Stromal cell of bone marrow (primary cell): ENCODE measurements at regions not wholly inside any gene's neighbourhood (a gene's known extent, or its start where the extent isn't known, plus 50 kb on each side); places are given as distances from the start of the nearest gene placed in this dataset.

Experiments
- DNase-seq: peaks from one replicate; pipeline ENCODE4 v3.0.0-alpha.2; 2012; ENCODE audit warnings: low read depth

GRCh38 chr10:120641695-120642094 lies 184.7 kb downstream of the PLPP4 start:
- no peak for DNase-seq

- no peak for DNase-seq
Measured at GRCh38 chr10:120643351-120643750, 186.3 kb downstream of the PLPP4 start.

DNA sequence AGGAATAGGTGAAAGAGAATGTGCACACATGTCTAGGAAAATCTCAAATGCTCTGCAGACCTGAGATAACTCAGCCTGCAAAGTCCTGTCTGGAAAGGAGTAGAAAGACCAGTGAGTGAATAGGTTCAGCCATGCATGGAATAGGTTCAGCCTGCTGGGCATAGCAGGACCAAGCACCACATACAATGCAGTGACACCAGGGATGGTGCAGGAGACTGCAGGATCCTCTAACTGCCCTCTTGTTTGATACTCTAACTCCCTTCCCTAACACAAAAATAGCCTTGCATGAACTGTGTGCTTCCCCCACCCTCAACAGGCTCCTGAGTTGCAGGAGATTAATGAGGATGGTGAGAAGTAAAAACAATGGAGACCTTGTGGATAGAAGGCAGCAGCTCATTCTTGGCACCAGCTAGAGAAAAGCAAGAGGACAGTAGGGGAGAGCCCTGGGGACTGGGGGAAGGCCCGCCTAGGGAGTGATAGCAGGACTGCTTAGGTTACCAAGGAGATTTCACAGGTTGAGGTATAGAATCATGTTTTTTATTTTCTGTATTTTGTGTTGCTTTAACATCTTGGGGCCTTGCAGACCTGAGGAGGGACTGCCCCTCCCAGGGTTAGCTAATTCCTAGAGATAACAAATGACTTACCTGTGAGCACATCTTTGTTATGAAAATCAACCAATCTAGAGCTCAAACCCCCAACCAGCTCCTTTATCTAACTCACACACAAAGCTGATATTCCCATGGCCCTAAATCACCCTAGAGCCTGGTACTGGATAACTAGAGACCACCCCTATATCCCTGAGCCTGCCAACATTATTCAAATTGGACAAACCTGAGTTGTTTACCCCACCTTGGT lies 187.8 kb downstream of the PLPP4 start:
- no peak for DNase-seq

GRCh38 chr10:120646159-120646732 lies 189.2 kb downstream of the PLPP4 start:
- DNase-seq: no peak

DNA sequence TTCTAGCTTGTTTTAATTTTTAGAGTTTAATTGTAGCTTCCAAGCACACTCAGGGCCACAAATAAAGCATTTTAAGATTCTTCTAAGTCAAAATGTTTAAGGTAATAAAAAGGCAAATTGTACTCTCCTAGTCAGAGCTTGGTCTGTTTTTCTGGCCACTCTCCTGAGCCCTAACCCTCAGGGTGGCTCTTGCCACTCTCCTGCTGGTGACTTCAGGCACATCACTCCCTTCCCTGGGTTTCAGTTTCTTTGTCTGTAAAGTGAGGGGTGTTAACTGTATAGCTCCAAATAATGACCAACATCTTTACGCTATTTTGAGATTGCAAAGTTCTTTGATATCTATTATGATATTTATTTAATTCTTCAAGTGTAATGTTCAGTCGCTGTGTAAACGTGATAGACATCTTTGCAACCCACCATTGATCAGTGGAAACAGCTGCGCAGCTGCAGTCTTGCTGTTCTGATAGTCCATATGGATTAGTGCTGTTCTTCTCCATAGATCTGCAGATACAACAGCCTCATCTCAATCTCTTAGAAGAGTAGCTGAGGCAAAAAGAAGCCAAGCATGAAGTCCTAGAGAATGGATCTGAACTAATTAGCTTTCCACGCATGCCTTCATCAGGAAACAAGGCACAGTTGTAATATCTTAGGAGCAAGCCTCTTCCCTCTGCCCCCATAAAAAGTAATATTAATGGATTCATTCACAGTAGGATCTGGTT lies 189.9 kb downstream of the PLPP4 start:
- no peak for DNase-seq

- no peak for DNase-seq
Measured at GRCh38 chr10:120650705-120651399, 193.8 kb downstream of the PLPP4 start.

DNA sequence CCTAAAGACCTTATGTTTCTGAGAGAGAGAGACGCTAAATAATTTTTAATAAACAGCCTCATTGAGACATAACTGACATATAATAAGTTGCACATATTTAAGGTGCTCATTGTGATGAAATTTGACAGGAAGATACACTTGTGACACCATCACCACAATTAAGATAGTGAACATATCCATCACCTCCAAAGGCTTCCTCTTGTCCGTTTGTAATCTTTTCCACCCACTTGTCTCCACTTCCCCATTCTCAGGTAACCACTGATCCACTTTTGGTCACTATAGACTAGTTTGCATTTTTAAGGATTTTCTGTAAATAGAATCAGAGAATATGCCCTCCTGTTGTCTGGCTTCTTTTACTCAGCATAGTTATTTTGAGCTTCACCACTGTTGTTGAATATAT lies 195.1 kb upstream of the WDR11 start:
- no peak for DNase-seq

- DNase-seq: no peak
Measured at GRCh38 chr10:120657371-120657770, 193.8 kb upstream of the WDR11 start.

- DNase-seq: no peak
Measured at GRCh38 chr10:120658943-120659885, 191.9 kb upstream of the WDR11 start.

DNA sequence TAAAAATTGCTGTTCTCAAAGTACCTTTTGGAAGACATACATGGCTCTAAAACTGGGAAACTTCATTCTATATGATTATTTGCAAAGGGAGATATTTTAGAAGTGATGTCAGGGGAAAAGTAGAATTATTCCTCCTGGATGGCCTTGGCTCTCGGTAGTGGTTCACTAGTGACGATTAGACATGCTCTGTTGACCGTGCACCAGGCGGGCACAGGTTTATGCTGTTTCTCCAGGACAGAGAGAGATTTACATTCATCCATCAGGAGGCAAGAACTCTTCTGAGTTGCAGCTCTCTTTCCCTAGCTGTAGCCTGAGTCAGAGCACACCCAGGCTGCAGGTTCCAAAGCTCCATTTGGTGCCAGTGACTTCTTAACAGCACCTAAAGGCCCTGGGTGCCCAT lies 184.9 kb upstream of the WDR11 start:
- DNase-seq: no peak

GRCh38 chr10:120667276-120667675 lies 183.9 kb upstream of the WDR11 start:
- no peak for DNase-seq

GRCh38 chr10:120671491-120671890 lies 179.7 kb upstream of the WDR11 start:
- no peak for DNase-seq

DNA sequence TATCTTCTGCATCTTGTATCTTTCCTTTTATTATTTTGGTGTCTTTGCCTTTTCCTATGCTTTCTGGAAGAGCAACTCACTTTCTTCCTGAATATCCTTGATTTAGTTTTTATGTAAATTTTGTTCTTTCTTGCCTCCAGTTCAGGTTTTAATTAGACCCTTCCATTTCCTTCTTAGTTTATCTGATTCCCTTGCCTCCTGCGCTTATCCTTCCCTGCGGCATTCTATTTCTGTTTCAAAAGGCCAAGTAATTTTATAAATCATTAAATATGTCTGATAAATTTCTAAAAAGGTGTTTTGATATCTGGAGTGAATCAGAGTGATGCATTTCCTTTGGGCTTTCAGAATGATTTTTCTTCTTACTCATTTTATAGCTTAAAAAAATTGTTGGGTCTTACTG lies 167.7 kb upstream of the WDR11 start:
- DNase-seq: no peak

GRCh38 chr10:120684226-120684625 lies 166.9 kb upstream of the WDR11 start:
- DNase-seq: no peak

- no peak for DNase-seq
Measured at GRCh38 chr10:120685136-120685535, 166.0 kb upstream of the WDR11 start.

- no peak for DNase-seq
Measured at GRCh38 chr10:120688928-120689327, 162.2 kb upstream of the WDR11 start.

GRCh38 chr10:120689777-120690529 lies 161.2 kb upstream of the WDR11 start:
- no peak for DNase-seq

GRCh38 chr10:120691625-120692024 lies 159.5 kb upstream of the WDR11 start:
- DNase-seq: no peak

DNA sequence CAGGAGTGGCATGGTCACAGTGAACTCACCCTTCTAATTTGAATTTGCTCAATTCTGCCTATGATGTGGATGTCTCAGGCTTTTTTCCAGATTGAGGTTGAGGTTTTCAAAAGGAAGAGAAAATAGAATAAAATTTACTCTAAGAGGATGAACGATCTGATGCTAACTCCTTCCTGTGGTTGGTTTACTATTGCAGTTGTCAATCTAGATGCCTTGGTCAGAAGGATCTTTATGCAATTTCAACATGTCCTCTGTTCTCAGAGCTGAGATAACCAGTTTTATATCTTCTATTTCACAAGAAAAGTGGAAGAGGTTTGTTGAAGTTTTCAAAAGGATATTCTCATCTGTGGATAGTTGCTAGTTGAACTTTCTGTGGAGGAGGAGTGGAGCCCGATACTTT lies 150.7 kb upstream of the WDR11 start:
- no peak for DNase-seq

DNA sequence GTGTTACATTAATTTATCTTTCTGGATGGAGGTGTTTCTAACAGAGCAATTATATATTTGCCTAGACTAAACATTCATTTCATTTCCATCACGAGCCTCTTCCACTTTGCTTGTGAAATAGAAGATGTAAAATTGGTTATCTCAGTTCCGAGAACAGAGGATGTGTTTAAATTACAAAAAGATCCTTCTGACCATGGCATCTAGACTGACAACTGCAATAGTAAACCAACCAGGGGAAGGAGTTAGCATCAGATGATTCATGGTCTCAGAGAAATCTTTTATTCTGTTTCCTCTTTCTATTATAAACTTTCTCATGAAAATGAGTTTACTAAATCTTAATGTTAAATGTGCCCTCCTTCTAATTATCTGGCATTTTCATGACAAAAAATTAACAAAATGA lies 149.8 kb upstream of the WDR11 start:
- DNase-seq: no peak

DNA sequence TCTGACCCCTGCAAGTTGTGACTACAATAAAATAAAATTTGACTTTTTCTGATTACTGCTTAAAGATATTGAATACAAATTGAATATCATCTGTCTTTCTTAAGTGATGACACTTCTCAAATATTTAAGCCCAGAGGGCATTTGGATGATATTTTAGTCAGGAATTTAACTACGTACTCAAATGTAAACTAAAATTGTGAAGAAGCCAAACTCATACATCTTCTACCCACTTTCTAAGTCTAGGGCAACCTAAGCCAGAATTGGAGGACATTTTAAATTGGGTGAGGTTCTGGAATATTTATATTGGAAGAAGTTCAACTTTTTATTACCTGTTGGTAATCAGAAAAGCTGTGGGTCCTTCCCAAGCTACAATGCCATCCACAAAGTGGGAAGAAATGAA lies 149.1 kb upstream of the WDR11 start:
- no peak for DNase-seq
